ENCODE measurements at regions not wholly inside any gene's neighbourhood (a gene's known extent, or its start where the extent isn't known, plus 50 kb on each side); places are given as distances from the start of the nearest gene placed in this dataset.
A peak's percentile ranks its signal among the peaks of the same experiment; 100 is the strongest.

DNA sequence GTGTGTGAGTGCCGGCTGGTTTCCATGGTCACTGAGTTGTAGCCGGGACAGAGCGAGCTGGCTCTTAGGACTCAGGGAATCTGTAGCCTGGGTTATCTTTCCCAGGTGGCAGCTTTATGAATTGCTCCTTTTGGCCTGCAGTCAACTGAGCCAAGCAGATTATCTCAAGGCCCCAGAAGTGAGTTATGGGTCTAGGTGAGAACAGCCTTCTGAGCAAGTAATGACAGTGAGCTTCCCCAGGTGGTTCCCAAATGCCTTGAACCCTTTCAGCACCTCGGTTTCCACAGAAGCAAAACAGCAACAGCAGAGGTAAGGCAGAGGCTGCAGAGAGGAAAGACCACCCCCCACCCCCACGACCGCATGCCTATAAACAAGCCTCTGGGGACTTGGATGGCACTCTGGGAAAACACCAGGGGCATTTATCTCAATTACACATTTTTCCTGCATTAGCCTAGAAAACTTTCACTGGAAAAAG, 56.7 kb upstream of the DGKG start:
- Histone ChIP-seq H2AK5ac (ENCODE audit: insufficient read length, low read length) (no peak overlapping the region), H2BK12ac (ENCODE audit: insufficient read length, low read depth, low read length) (no peak overlapping the region), H2BK20ac (ENCODE audit: low read depth, low read length, poor library complexity, severe bottlenecking) (no peak overlapping the region), H3K4ac (ENCODE audit: low read depth, low read length) (no peak overlapping the region), H4K20me1 (ENCODE audit: control insufficient read depth, insufficient read depth, insufficient read length) (no peaks in the 10 kb centered on the region), H3K79me1 (ENCODE audit: insufficient read depth, low read depth, low read length, poor library complexity, severe bottlenecking) (no peaks in the 10 kb centered on the region), H3K9ac (ENCODE audit: extremely low read depth, insufficient read length, low read length) (no peak overlapping the region), H3K4me1 (ENCODE audit: insufficient read depth, low read length) (no peaks in the 10 kb centered on the region), H4K91ac (ENCODE audit: insufficient read length, low read depth, low read length) (no peak overlapping the region), H2BK5ac (ENCODE audit: insufficient read length, low read length) (no peak overlapping the region), H3T11ph (ENCODE audit: low read length) (no peak overlapping the region), H3K56ac (ENCODE audit: insufficient read length, low read depth, low read length) (no peak overlapping the region), H3K27ac (ENCODE audit: insufficient read length, low read depth, low read length) (no peak overlapping the region), H2AFZ (ENCODE audit: low read length) (no peak overlapping the region), H3K14ac (ENCODE audit: insufficient read depth, low read length) (no peak overlapping the region), H4K8ac (replicated peaks; ENCODE audit: insufficient read length, low read depth, low read length) (no peak overlapping the region), H3K4me2 (ENCODE audit: insufficient read depth, insufficient read length, low read length) (no peak overlapping the region), H3K23ac (ENCODE audit: insufficient read length, low read depth, low read length) (no peak overlapping the region), H4K5ac (ENCODE audit: insufficient read length, low read depth, low read length) (no peak overlapping the region), H3K9me3 (ENCODE audit: control insufficient read depth, low read depth, low read length) (no peaks in the 10 kb centered on the region), H3K18ac (ENCODE audit: insufficient read length, low read depth, low read length) (no peak overlapping the region), H3K27me3 (ENCODE audit: insufficient read depth, low read length) (no peaks in the 10 kb centered on the region), H3K23me2 (ENCODE audit: insufficient read length, low read depth, low read length, poor library complexity, severe bottlenecking) (peaks cover 6% of the 10 kb centered on the region), H3K79me2 (ENCODE audit: insufficient read depth, low read length) (no peaks in the 10 kb centered on the region), H2BK15ac (ENCODE audit: low read depth, low read length) (no peak overlapping the region), H2BK120ac (ENCODE audit: low read depth, low read length, poor library complexity, severe bottlenecking) (no peak overlapping the region)
- Mint-ChIP-seq H3K27ac (no peak overlapping the region), H3K9me3 (no peaks in the 10 kb centered on the region), H3K4me1 (peaks cover 15% of the 10 kb centered on the region in 2 experiments), H3K27me3 (ENCODE audit: low read depth) (peaks cover 19% of the 10 kb centered on the region), H3K4me3 (no peak overlapping the region), H3K36me3 (ENCODE audit: insufficient read depth in 1 of 3, low read depth in 3 of 3) (no peaks in the 10 kb centered on the region)
- DNase-seq = peak; percentile 46
- WGBS (ENCODE audit: extremely low coverage, insufficient read length, low lambda C conversion rate) = no CpG with 5 or more reads among the region's 6 CpGs
- 0 out of 3 replicates have a peak, but pooled peaks have one; percentile 10 for TF ChIP-seq CTCF (conservative IDR thresholded peaks at IDR 0.05)

Data from H9 (cell line).